GM13976 (cell line): ENCODE measurements at regions not wholly inside any gene's neighbourhood (a gene's known extent, or its start where the extent isn't known, plus 50 kb on each side); places are given as distances from the start of the nearest gene placed in this dataset.

Experiments used
- DNase-seq: peaks from one replicate; pipeline ENCODE4 v3.0.0; 2012; ENCODE audit warnings: low spot score
- CTCF ChIP-seq: IDR thresholded peaks from 2 replicates; pipeline ENCODE4 v1.5.1; 2012; ENCODE audit warnings: borderline replicate concordance, mild to moderate bottlenecking; ENCODE audit not compliant: insufficient read depth; ENCODE audit errors: extremely low read depth, missing control alignments, control extremely low read depth
- in situ Hi-C: fragments of 300-500 bp; cut with MboI; formaldehyde crosslinking; loops from one replicate; pipeline ENCODE4 v1.12.0; 2022; ENCODE audit warnings: low sequenced_read_pairs, mixed read lengths, inconsistent platforms; ENCODE audit not compliant: unreplicated experiment

GRCh38 chr2:7594211-7594610, 677.0 kb downstream of the RNF144A start:
- no peak for DNase-seq
- no peak for TF ChIP-seq CTCF
- in situ Hi-C loops, result no loop called here

DNA sequence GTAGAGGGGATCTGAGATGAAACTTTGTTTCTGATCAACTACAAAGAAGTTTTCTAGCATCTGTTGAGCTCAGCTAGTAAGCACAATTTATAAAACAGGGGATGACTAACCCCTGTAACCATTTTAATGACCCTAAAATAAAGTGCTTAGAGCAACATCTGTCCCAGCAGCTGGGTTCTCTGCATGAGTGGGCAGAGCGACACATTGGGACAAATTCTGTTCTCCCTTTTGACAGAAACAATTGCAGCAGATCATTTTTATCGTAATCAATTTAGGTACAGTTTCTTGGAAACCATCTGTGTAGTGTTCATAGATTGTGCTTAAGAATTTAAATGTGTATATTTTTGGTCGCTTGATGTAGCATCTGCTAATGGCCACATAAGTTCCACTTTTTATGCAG, 678.0 kb downstream of the RNF144A start:
- in situ Hi-C loops, result no loop called here
- TF ChIP-seq CTCF, result no peak
- no peak for DNase-seq

DNA sequence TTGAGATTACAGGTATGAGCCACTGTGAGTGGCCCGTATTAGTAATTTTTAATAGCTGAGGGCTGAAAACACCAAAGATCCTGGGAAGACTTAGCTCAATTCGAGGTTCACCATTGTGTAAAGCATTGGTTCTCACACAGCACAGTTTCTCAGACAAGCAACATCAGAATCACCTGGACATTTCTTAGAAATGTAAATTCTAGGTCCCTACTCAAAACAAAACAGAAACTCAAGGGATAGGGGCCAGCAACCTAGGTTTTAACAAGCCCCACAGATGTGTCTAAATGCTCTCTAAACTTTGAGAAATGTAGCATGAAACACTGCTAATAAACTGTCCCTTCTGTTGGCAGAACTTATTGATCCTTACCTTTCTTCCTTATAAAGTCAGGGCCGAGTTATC, 681.2 kb downstream of the RNF144A start:
- no peak for TF ChIP-seq CTCF
- in situ Hi-C loops, result no loop called here
- DNase-seq, result no peak

DNA sequence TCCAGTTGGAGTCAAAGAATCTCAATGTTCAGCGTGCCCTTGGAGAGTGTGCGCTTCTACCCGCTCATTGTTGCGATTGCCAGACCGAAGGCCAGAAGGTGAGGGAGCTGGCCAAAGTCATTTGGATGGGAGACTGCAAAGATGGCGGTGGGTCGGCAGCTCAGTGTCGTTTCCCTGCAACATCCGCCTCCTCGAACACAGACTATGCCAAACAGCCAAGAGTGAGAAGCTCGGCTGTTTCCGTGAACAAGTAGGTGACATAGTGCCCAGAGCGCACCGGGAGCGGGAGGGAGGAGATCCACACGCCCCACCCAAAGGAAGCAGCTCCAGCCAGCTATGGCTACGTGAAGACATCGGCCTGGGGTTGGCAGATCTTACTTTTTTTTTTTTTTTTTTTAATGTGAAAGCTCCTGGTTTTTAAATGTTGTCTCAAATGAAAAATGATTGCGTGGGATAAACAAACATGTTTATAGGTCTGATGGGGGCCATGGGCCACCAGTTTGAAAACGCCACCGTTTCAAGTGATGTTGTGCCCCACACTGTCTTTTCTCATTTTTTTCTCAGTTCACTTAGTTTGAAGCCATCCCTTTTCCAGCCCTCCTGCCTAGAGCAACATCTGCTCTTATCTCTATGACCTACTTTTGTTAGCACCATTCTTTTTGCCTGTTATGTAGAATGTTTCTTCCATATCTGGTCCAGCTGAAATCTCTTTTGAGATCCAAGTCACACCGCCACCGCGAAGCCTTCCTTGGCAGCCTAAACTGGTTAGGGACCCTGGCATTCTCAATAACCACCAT, 682.4 kb downstream of the RNF144A start:
- in situ Hi-C loops, result no loop called here
- DNase-seq, result no peak
- TF ChIP-seq CTCF, result no peak

DNA sequence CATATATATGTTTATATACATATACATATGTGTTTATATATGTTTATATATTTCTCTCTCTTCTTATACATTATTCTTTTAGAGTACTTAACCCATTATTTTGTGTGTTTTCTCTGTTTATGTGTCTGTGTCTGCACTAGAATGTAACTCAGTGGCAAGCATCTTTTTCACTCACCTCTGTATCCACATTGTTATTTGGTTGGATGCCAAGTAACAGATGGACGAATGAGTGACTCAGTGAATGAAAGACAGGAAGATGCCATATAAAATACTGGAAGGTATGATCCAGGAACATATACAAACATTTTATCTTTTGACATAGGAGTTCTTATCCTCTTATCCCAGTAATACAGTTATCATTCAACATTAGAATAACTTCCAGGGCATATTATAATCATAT, 684.8 kb downstream of the RNF144A start:
- TF ChIP-seq CTCF, result no peak
- DNase-seq, result no peak
- in situ Hi-C loops, result no loop called here

- in situ Hi-C loops, result no loop called here
- DNase-seq, result no peak
- TF ChIP-seq CTCF, result no peak
Measured at GRCh38 chr2:7604456-7604855, 687.2 kb downstream of the RNF144A start.
